Left ventricle myocardium inferior (tissue), 1 donor: ENCODE measurements at regions not wholly inside any gene's neighbourhood (a gene's known extent, or its start where the extent isn't known, plus 50 kb on each side); places are given as distances from the start of the nearest gene placed in this dataset.

Experiments
- DNase-seq: peaks from one replicate; pipeline ENCODE4 v3.0.0-alpha.2; 2020
- H3K27ac ChIP-seq: fragments of 200-600 bp; replicated peaks from 2 replicates; pipeline ENCODE4 v1.8.0; 2021
- H3K27me3 ChIP-seq: fragments of 200-600 bp; 2 replicates; pipeline ENCODE4 v1.8.0; 2021; ENCODE audit warnings: low read depth
- H3K36me3 ChIP-seq: fragments of 200-600 bp; 2 replicates; pipeline ENCODE4 v1.8.0; 2021
- H3K4me1 ChIP-seq: fragments of 200-600 bp; 2 replicates; pipeline ENCODE4 v1.8.0; 2021
- H3K4me3 ChIP-seq: fragments of 200-600 bp; 2 replicates; pipeline ENCODE4 v1.8.0; 2021; ENCODE audit warnings: mild to moderate bottlenecking, moderate library complexity
- H3K9me3 ChIP-seq: fragments of 200-600 bp; replicated peaks from 2 replicates; pipeline ENCODE4 v1.8.0; 2021
- CTCF ChIP-seq: fragments of 200-600 bp; IDR thresholded peaks from 2 replicates; pipeline ENCODE4 v1.8.0; 2021; ENCODE audit warnings: antibody characterized with exemption, mild to moderate bottlenecking, borderline replicate concordance
- intact Hi-C: fragments of 100-400 bp; cut with micrococcal nuclease; formaldehyde crosslinking; loops from one replicate; pipeline ENCODE4 v1.11.0; 2022
- donor health status: DM: no; HTN: yes; CAD: no; lungs with severe emphysema.

DNA sequence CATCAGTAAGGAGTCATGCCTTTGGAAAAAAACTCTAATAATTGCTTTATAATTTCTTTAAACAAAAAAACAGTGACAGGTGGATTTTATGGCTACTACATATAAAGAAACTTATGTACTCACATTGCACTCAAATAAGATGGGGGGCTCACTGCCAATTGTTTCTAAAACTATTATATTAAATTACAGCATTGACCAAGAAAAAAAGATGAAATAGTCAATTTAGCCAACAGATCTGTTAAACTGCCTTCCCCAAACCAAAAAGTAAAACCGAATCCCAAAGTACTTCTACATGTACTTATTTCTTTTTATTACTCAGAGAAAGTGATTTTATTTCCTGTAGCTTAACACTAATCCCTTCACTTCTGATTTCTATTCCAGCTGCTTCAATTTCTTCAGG is 716.8 kb upstream of the SLITRK5 start:
- intact Hi-C loops: no loop called here
- Histone ChIP-seq H3K4me1 (no peaks in the 10 kb centered on the region), H3K36me3 (no peaks in the 10 kb centered on the region), H3K27ac (no peak overlapping the region), H3K4me3 (no peak overlapping the region), H3K27me3 (no peaks in the 10 kb centered on the region), H3K9me3 (peaks cover 22% of the 10 kb centered on the region)
- no peak for DNase-seq
- no peak for TF ChIP-seq CTCF

DNA sequence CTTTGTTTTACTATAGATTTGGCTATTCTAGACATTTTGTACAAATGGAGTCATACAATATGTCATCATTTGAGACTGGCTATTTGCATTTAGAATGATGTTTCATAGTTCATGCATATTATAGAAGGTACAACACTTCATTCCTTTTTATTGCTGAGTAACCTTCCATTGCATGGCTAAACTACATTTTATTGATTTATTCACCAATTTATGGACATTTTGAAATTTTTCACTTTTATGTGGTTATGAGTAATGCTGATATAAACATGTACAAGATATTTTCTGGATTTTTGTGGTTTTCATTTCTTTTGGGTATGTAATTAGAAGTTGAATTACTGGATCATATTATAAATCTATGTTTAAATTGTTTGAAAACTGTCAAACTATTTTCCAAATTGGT is 710.3 kb upstream of the SLITRK5 start:
- Histone ChIP-seq H3K27ac (no peak overlapping the region), H3K9me3 (peaks cover 17% of the 10 kb centered on the region), H3K36me3 (no peaks in the 10 kb centered on the region), H3K4me3 (no peak overlapping the region), H3K27me3 (no peaks in the 10 kb centered on the region), H3K4me1 (no peaks in the 10 kb centered on the region)
- intact Hi-C loops: no loop called here
- TF ChIP-seq CTCF: no peak
- DNase-seq: no peak

GRCh38 chr13:86974251-86974994 is 696.7 kb upstream of the SLITRK5 start:
- intact Hi-C loops: no loop called here
- no peak for DNase-seq
- no peaks in the 10 kb centered on the region for H3K36me3 ChIP-seq
- H3K4me1 ChIP-seq: no peaks in the 10 kb centered on the region
- H3K27ac ChIP-seq: no peak overlapping the region
- H3K9me3 ChIP-seq: no peaks in the 10 kb centered on the region
- H3K27me3 ChIP-seq: no peaks in the 10 kb centered on the region
- TF ChIP-seq CTCF: no peak
- no peak overlapping the region for H3K4me3 ChIP-seq

DNA sequence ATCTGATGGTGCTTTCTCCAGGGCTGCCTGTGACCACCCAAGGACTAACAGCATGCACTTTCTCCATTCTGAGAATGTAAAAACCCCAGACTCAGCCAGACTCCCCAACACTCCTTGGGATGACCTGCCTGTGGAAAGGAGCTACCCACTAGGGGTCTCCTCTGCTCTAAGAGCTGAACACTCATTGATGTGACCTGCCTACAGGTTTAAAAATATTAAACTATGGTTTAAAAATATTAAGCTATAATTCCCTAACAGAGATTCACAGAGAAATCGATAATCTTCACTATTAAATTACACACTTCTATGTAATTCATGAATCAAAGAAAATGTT is 696.2 kb upstream of the SLITRK5 start:
- no peaks in the 10 kb centered on the region for H3K4me1 ChIP-seq
- no peaks in the 10 kb centered on the region for H3K36me3 ChIP-seq
- no peaks in the 10 kb centered on the region for H3K9me3 ChIP-seq
- intact Hi-C loops: no loop called here
- H3K27me3 ChIP-seq: no peaks in the 10 kb centered on the region
- no peak overlapping the region for H3K4me3 ChIP-seq
- H3K27ac ChIP-seq: no peak overlapping the region
- DNase-seq: no peak
- no peak for TF ChIP-seq CTCF

DNA sequence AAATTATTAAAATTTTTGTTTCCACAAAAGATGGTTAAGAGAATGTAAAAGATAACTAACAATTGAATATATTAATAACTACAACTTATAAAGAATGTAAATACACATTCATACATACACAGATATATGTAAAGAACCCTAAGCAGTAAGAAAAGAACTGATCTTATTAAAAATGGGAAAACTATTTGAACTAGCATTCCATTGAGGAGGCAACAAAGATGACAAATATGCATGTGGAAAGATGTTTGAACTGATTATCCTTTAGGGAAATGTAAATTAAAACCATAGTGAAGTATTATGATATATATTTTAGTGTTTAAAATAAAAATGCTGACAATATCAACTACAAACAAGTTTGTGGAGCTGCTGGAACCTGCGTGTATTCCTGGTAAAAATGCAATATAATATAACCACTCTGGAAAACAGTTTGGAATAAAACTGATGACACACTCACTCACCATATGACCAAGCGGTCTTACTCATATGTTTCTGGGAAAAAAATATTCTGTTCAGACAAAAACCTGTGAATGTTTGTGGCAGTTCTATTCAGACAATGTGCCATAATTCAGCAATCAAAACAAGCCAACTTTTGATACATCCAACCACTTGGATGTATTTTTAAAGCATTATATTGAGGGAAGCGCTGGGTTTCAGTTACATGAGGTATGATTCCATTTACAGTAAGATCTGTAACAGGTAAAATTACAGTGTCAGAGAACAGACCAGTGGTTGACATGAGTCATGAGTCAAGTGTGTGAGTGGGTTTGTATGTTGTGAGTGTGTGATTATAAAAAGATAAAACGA is 694.4 kb upstream of the SLITRK5 start:
- no peaks in the 10 kb centered on the region for H3K4me1 ChIP-seq
- no peaks in the 10 kb centered on the region for H3K27me3 ChIP-seq
- H3K27ac ChIP-seq: no peak overlapping the region
- H3K36me3 ChIP-seq: no peaks in the 10 kb centered on the region
- no peak for DNase-seq
- no peak overlapping the region for H3K4me3 ChIP-seq
- no peaks in the 10 kb centered on the region for H3K9me3 ChIP-seq
- no peak for TF ChIP-seq CTCF
- intact Hi-C loops: no loop called here
